ENCODE measurements at regions not wholly inside any gene's neighbourhood (a gene's known extent, or its start where the extent isn't known, plus 50 kb on each side); places are given as distances from the start of the nearest gene placed in this dataset.
"Not testable (repeated sequence)": the region's sequence is repeated elsewhere in the genome, so short reads cannot be mapped to it uniquely, and the experiment has no call there.

DNA sequence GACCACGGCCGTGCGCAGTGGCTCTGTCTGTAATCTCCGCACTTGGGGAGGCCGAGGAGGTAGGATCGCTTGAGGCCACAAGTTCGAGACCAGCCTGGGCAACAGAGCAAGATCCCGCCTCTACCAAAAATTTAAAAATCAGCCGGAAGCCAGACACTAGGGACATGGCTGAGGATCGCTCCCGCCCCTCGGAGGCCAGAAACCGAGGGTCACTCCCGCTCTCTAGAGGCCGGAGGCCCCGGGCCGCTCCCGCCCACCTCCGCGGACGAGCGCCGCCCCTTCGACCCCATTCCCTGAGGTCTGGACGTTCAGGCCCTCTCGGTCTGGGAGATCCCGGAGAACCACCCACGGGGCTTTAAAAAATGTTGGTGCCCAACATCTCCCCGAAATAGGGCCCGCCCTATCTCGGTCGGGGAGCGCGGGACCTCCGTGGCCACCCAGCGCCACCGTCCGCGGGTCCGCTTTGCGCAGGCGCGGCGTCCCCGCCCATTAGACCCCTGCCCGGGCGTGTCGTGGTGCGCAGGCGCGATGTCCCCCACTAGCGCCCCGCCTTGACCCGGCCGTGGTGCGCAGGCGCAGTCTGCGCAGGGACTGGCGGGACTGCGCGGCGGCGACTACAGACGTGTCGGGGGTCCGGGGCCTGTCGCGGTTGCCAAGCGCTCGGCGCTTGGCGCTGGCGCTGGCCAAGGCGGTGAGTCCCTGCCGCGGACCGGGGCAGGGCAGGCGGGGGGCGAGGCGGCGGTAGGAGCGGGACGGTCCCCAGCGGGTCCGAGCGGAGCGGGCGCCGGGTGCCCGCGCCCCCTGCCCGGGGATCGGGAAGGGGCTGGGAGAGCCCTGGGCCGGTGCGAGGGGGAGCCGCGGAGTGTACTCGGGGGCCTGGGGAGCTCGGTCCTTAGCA is 63.1 kb upstream of the MUC20 start:
- H3K27ac ChIP-seq (ENCODE audit: low read depth, low read length, poor library complexity, severe bottlenecking); H3K4me1 ChIP-seq (ENCODE audit: insufficient read depth, low read length, poor library complexity, severe bottlenecking); CTCF ChIA-PET (ENCODE audit: unreplicated experiment); intact Hi-C loops (cut with micrococcal nuclease; ENCODE audit: unreplicated experiment); H3K9me3 ChIP-seq (ENCODE audit: low read length); BruUV-seq (replicated peaks); H3K36me3 ChIP-seq (ENCODE audit: insufficient read depth, low read length); H4K20me1 ChIP-seq (ENCODE audit: insufficient read depth, low read length); H3K79me2 ChIP-seq (ENCODE audit: insufficient read depth, low read depth, low read length); POLR2A ChIA-PET; H3K9me2 ChIP-seq (ENCODE audit: insufficient read depth, low read length): not testable (repeated sequence)
- Histone ChIP-seq H3K4me2 (ENCODE audit: low read length) (peak overlapping the region; percentile 78), H3K4me3 (ENCODE audit: low read depth, low read length, poor library complexity, severe bottlenecking) (peak overlapping the region; percentile 71), H2AFZ (ENCODE audit: low read length) (peak overlapping the region; percentile 80)
- DNase-seq (ENCODE audit: low spot score) = peak; percentile 83

DNA sequence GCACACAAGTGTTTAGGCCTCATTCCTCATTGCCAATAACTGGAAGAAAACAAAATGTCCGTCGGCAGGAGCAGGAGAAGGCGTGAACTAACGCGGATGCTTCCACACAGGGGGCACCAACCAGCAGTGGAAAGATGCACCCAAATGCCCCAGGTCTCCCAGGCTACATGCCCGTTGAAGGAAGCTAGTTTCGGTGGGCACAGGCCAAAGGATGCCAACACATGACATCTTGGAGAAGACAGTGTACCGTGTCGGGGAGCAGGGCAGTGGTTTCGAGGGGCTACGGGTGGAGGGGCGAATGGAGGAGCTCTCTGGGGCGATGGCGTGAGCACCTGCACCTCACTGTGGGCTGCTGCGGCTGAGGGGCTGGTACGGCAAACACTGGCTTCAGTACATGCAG is 64.7 kb upstream of the MUC20 start:
- BruUV-seq (replicated peaks); H3K79me2 ChIP-seq (ENCODE audit: insufficient read depth, low read depth, low read length); H4K20me1 ChIP-seq (ENCODE audit: insufficient read depth, low read length); CTCF ChIA-PET (ENCODE audit: unreplicated experiment); POLR2A ChIA-PET; H3K36me3 ChIP-seq (ENCODE audit: insufficient read depth, low read length); H3K4me3 ChIP-seq (ENCODE audit: low read depth, low read length, poor library complexity, severe bottlenecking); DNase-seq (ENCODE audit: low spot score); H3K9me3 ChIP-seq (ENCODE audit: low read length); H3K9me2 ChIP-seq (ENCODE audit: insufficient read depth, low read length); H3K4me2 ChIP-seq (ENCODE audit: low read length); H2AFZ ChIP-seq (ENCODE audit: low read length); H3K27ac ChIP-seq (ENCODE audit: low read depth, low read length, poor library complexity, severe bottlenecking); H3K4me1 ChIP-seq (ENCODE audit: insufficient read depth, low read length, poor library complexity, severe bottlenecking); intact Hi-C loops (cut with micrococcal nuclease; ENCODE audit: unreplicated experiment): not testable (repeated sequence)

DNA sequence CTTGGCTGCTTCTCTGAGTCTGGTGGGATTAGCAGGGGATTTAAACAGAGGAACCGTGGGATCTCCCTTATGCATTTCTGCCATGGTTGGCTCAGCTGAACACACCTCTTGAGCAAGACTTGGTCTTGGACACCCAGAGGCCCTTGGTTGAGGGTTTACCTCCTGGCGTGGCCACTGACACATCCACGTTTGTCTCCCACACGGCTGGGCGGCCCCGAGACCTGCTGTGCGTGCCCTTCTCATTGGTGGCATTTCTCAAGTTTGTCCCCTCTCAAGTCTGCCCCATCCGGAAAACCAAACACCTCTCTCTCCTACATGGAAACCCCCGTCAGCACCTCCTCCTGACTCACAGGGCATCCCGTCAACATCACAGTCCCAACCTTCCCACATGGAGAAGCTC is 66.0 kb upstream of the MUC20 start:
- POLR2A ChIA-PET; BruUV-seq (replicated peaks); H3K79me2 ChIP-seq (ENCODE audit: insufficient read depth, low read depth, low read length); H3K9me3 ChIP-seq (ENCODE audit: low read length); H3K9me2 ChIP-seq (ENCODE audit: insufficient read depth, low read length); H2AFZ ChIP-seq (ENCODE audit: low read length); intact Hi-C loops (cut with micrococcal nuclease; ENCODE audit: unreplicated experiment); H3K27ac ChIP-seq (ENCODE audit: low read depth, low read length, poor library complexity, severe bottlenecking); H3K36me3 ChIP-seq (ENCODE audit: insufficient read depth, low read length); CTCF ChIA-PET (ENCODE audit: unreplicated experiment); DNase-seq (ENCODE audit: low spot score); H3K4me3 ChIP-seq (ENCODE audit: low read depth, low read length, poor library complexity, severe bottlenecking); H4K20me1 ChIP-seq (ENCODE audit: insufficient read depth, low read length); H3K4me1 ChIP-seq (ENCODE audit: insufficient read depth, low read length, poor library complexity, severe bottlenecking); H3K4me2 ChIP-seq (ENCODE audit: low read length): not testable (repeated sequence)

DNA sequence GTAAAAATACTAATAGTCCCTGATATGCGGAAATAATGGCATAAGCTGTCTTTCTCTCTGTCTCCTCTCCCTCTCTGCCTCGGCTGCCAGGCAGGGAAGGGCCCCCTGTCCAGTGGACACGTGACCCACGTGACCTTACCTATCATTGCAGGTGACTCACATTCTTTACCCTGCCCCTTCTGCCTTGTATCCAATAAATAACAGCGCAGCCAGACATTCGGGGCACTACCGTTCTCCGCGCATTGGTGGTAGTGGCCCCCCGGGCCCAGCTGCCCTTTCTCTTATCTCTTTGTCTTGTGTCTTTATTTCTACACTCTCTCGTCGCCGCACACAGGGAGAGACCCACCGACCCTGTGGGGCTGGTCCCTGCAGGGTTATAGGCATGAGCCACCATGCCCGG is 66.6 kb upstream of the MUC20 start:
- H3K9me2 ChIP-seq (ENCODE audit: insufficient read depth, low read length); H3K4me3 ChIP-seq (ENCODE audit: low read depth, low read length, poor library complexity, severe bottlenecking); H3K27ac ChIP-seq (ENCODE audit: low read depth, low read length, poor library complexity, severe bottlenecking); H3K4me2 ChIP-seq (ENCODE audit: low read length); H2AFZ ChIP-seq (ENCODE audit: low read length); H3K79me2 ChIP-seq (ENCODE audit: insufficient read depth, low read depth, low read length); H3K36me3 ChIP-seq (ENCODE audit: insufficient read depth, low read length); H3K4me1 ChIP-seq (ENCODE audit: insufficient read depth, low read length, poor library complexity, severe bottlenecking); intact Hi-C loops (cut with micrococcal nuclease; ENCODE audit: unreplicated experiment); BruUV-seq (replicated peaks); H3K9me3 ChIP-seq (ENCODE audit: low read length); CTCF ChIA-PET (ENCODE audit: unreplicated experiment); DNase-seq (ENCODE audit: low spot score); POLR2A ChIA-PET; H4K20me1 ChIP-seq (ENCODE audit: insufficient read depth, low read length): not testable (repeated sequence)

DNA sequence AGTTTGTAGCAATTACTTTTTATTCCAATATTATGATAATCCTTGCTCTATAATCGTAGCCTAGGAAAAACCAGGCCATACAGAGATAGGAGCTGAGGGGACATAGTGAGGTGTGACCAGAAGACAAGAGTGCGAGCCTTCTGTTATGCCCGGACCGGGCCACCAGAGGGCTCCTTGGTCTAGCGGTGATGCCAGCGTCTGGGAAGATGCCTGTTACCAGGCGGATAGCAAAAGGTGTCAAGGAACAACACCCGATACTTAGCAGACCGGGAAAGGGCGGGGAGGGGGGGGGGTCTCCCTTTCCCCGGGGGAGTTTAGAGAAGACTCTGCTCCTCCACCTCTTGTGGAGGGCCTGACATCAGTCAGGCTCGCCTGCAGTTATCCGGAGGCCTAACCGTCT is 67.1 kb upstream of the MUC20 start:
- H3K9me3 ChIP-seq (ENCODE audit: low read length); BruUV-seq (replicated peaks); H3K4me3 ChIP-seq (ENCODE audit: low read depth, low read length, poor library complexity, severe bottlenecking); CTCF ChIA-PET (ENCODE audit: unreplicated experiment); H3K4me2 ChIP-seq (ENCODE audit: low read length); H3K36me3 ChIP-seq (ENCODE audit: insufficient read depth, low read length); H4K20me1 ChIP-seq (ENCODE audit: insufficient read depth, low read length); POLR2A ChIA-PET; H2AFZ ChIP-seq (ENCODE audit: low read length); H3K27ac ChIP-seq (ENCODE audit: low read depth, low read length, poor library complexity, severe bottlenecking); H3K9me2 ChIP-seq (ENCODE audit: insufficient read depth, low read length); H3K79me2 ChIP-seq (ENCODE audit: insufficient read depth, low read depth, low read length); intact Hi-C loops (cut with micrococcal nuclease; ENCODE audit: unreplicated experiment); H3K4me1 ChIP-seq (ENCODE audit: insufficient read depth, low read length, poor library complexity, severe bottlenecking): not testable (repeated sequence)
- peak; percentile 22 for DNase-seq (ENCODE audit: low spot score)

DNA sequence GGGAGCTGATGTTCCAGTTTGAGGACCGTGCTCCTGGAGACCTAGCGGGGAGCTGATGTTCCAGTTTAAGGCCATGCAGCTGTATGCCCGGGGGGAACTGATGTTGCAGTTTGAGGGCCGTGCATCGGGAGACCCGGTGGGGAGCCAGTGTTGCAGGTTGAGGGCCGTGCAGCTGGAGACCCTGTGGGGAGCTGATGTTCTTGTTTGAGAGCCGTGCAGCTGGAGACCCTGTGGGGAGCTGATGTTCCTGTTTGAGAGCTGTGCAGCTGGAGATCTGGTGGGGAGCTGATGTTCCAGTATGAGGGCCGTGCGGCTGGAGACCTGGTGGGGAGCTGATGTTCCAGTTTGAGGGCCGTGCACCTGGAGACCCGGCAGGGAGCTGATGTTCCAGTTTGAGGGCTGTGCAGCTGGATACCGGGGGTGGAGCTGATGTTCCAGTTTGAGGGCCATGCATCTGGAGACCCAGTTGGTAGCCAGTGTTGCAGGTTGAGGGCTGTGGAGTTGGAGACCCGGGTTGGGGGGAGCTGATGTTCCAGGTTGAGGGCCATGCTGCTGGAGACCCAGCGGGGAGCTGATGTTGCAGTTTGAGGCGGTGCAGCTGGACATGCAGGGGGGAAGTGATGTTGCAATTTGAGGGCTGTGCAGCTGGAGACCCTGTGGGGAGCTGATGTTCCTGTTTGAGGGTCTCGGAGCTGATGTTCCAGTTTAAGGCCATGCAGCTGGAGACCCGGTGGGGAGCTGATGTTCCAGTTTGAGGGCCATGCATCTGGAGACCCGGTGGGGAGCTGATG is 64.4 kb upstream of the APOD start:
- intact Hi-C loops (cut with micrococcal nuclease; ENCODE audit: unreplicated experiment); H2AFZ ChIP-seq (ENCODE audit: low read length); H3K4me3 ChIP-seq (ENCODE audit: low read depth, low read length, poor library complexity, severe bottlenecking); POLR2A ChIA-PET; H3K4me2 ChIP-seq (ENCODE audit: low read length); BruUV-seq (replicated peaks); H4K20me1 ChIP-seq (ENCODE audit: insufficient read depth, low read length); H3K27ac ChIP-seq (ENCODE audit: low read depth, low read length, poor library complexity, severe bottlenecking); CTCF ChIA-PET (ENCODE audit: unreplicated experiment); H3K79me2 ChIP-seq (ENCODE audit: insufficient read depth, low read depth, low read length); H3K4me1 ChIP-seq (ENCODE audit: insufficient read depth, low read length, poor library complexity, severe bottlenecking); H3K9me3 ChIP-seq (ENCODE audit: low read length); DNase-seq (ENCODE audit: low spot score); H3K9me2 ChIP-seq (ENCODE audit: insufficient read depth, low read length); H3K36me3 ChIP-seq (ENCODE audit: insufficient read depth, low read length): not testable (repeated sequence)
